OCI-LY1 (cell line): ENCODE measurements at regions not wholly inside any gene's neighbourhood (a gene's known extent, or its start where the extent isn't known, plus 50 kb on each side); places are given as distances from the start of the nearest gene placed in this dataset.

Experiments used
- EZH2 ChIP-seq: fragments of 200-600 bp; sonication (generic), shearing (Covaris generic); IDR thresholded peaks from 2 replicates; pipeline ENCODE4 v1.8.0; 2017; ENCODE audit warnings: borderline replicate concordance, mixed run types, mild to moderate bottlenecking, antibody characterized with exemption, low read length, moderate library complexity, mixed read lengths
- TF ChIP-seq, protein P1 (sequence below): fragments of 200-600 bp; sonication (generic), shearing (Covaris generic); IDR thresholded peaks from 2 replicates; pipeline ENCODE4 v1.5.1; 2017; ENCODE audit warnings: mild to moderate bottlenecking, antibody characterized with exemption, low read length, moderate library complexity, mixed read lengths

DNA sequence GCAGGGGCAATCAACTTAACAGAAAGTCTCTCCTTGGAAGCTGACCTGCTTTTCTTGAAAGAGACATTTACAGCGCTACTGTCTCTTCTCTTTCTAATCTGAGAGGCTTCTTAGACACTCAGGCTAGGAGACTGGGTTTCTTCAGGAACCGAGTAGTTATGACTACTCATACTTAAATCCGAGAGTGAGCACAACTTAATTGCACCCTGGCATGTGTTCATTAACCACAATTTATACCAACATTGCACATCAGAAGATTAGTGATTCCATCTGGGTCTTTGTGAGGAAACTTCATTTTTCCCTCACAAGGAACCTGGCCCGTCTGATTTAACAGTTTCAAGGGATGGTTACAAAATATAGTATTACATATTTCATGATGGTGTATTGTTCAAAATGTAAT lies 176.9 kb downstream of the UBE2E3 start:
- TF ChIP-seq, protein P1, sequence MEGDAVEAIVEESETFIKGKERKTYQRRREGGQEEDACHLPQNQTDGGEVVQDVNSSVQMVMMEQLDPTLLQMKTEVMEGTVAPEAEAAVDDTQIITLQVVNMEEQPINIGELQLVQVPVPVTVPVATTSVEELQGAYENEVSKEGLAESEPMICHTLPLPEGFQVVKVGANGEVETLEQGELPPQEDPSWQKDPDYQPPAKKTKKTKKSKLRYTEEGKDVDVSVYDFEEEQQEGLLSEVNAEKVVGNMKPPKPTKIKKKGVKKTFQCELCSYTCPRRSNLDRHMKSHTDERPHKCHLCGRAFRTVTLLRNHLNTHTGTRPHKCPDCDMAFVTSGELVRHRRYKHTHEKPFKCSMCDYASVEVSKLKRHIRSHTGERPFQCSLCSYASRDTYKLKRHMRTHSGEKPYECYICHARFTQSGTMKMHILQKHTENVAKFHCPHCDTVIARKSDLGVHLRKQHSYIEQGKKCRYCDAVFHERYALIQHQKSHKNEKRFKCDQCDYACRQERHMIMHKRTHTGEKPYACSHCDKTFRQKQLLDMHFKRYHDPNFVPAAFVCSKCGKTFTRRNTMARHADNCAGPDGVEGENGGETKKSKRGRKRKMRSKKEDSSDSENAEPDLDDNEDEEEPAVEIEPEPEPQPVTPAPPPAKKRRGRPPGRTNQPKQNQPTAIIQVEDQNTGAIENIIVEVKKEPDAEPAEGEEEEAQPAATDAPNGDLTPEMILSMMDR: no peak
- no peak for TF ChIP-seq EZH2
